Gastroesophageal sphincter (tissue), 3 donors: ENCODE measurements at regions not wholly inside any gene's neighbourhood (a gene's known extent, or its start where the extent isn't known, plus 50 kb on each side); places are given as distances from the start of the nearest gene placed in this dataset.

Experiments
- CTCF ChIP-seq, 4 experiments: fragments of 200-600 bp in 2 of 4; fragments of 450-650 bp in 2 of 4; sonication (generic) in 1 of 4; IDR thresholded peaks; one replicate each; pipeline ENCODE4 v1.5.1; 2017 to 2019; ENCODE audit warnings: antibody characterized with exemption in 4 of 4, mild to moderate bottlenecking in 2 of 4, moderate library complexity in 2 of 4
- POLR2A ChIP-seq, 2 donors: fragments of 450-650 bp; IDR thresholded peaks; one replicate each; pipeline ENCODE4 v1.6.1; 2017; ENCODE audit warnings: antibody characterized with exemption in 2 of 2, mild to moderate bottlenecking in 2 of 2, moderate library complexity in 1 of 2
- POLR2AphosphoS5 ChIP-seq: sonication (generic); formaldehyde crosslinking; IDR thresholded peaks from one replicate; pipeline ENCODE4 v1.6.1; 2017; ENCODE audit warnings: antibody characterized with exemption

DNA sequence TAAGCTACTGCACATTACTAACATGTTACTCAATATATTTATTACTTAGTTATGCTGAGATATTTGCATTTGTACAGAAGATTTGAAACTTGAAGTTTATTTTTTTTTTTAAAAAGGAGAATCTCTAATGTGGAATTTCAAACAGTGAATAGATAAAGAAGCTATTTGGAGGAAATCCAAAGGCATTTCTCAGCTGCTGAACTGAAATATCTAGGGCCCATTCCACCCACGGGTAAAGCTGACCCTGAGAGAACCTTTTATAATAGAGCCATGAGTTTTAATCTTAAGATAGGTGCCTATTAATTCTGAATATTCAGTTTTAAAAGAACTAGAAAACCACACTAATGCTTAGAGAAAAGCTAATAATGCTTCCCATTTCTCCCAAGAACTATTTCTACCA, 225.4 kb upstream of the CAND1 start:
- TF ChIP-seq CTCF (IDR thresholded peaks at IDR 0.05): no peak
- TF ChIP-seq POLR2A (IDR thresholded peaks at IDR 0.05): no peak
- TF ChIP-seq POLR2AphosphoS5: no peak
